PC-9 (cell line): ENCODE measurements at regions not wholly inside any gene's neighbourhood (a gene's known extent, or its start where the extent isn't known, plus 50 kb on each side); places are given as distances from the start of the nearest gene placed in this dataset.

Experiments used
- BruUV-seq: library from RNA; stranded (reverse); fragments of 400-500 nt; replicated peaks from 2 replicates; lab custom pipeline; 2021; lab: Mats Ljungman, UMichigan
- CTCF ChIA-PET: fragments of 300-600 bp; sonication (Branson Sonifier 250); formaldehyde crosslinking; loops from one replicate; lab custom pipeline; 2022; ENCODE audit warnings: antibody characterized with exemption; lab: Charles Lee
- POLR2A ChIA-PET: fragments of 300-600 bp; sonication (Branson Sonifier 250); formaldehyde crosslinking; loops from one replicate; lab custom pipeline; 2022; ENCODE audit warnings: antibody characterized with exemption; ENCODE audit not compliant: unreplicated experiment; lab: Charles Lee
- DNase-seq, 2 experiments: peaks; one replicate each; pipeline versions ENCODE4 v3.0.0 to v3.0.0-alpha.2; 2015 to 2022; ENCODE audit warnings: mixed read lengths in 1 of 2
- H2AFZ ChIP-seq: fragments of 200-600 bp; sonication (generic); 2 replicates; pipeline ENCODE4 v1.8.1; 2017; ENCODE audit warnings: antibody characterized with exemption
- H3F3A ChIP-seq: fragments of 200-600 bp; sonication (generic); 2 replicates; pipeline ENCODE4 v1.8.1; 2017; ENCODE audit warnings: antibody characterized with exemption, mild to moderate bottlenecking, low read depth; ENCODE audit not compliant: insufficient read depth
- H3K27ac ChIP-seq: fragments of 200-600 bp; sonication (generic); 2 replicates; pipeline ENCODE4 v1.6.1; 2016; ENCODE audit warnings: mixed run types
- H3K27me3 ChIP-seq: fragments of 200-600 bp; sonication (generic); 2 replicates; pipeline ENCODE4 v1.6.1; 2016; ENCODE audit warnings: low read depth, mixed run types; ENCODE audit not compliant: insufficient read depth
- H3K36me3 ChIP-seq: fragments of 200-600 bp; sonication (generic); 2 replicates; pipeline ENCODE4 v1.6.1; 2016; ENCODE audit warnings: low read depth, mixed run types
- H3K4me1 ChIP-seq: fragments of 200-600 bp; sonication (generic); replicated peaks from 2 replicates; pipeline ENCODE4 v1.6.1; 2016; ENCODE audit warnings: mixed run types; ENCODE audit not compliant: insufficient read depth
- H3K4me2 ChIP-seq: fragments of 200-600 bp; sonication (generic); 2 replicates; pipeline ENCODE4 v1.6.1; 2017; ENCODE audit warnings: mixed run types
- H3K4me3 ChIP-seq: fragments of 200-600 bp; sonication (generic); 2 replicates; pipeline ENCODE4 v1.6.1; 2016; ENCODE audit warnings: mixed run types
- H3K79me2 ChIP-seq: fragments of 200-600 bp; sonication (generic); 2 replicates; pipeline ENCODE4 v1.6.1; 2017; ENCODE audit warnings: low read depth, mixed run types
- H3K9me2 ChIP-seq: fragments of 200-600 bp; sonication (generic); 2 replicates; pipeline ENCODE4 v1.8.1; 2017; ENCODE audit warnings: mild to moderate bottlenecking; ENCODE audit not compliant: insufficient read depth
- H3K9me3 ChIP-seq: fragments of 200-600 bp; sonication (generic); 2 replicates; pipeline ENCODE4 v1.8.1; 2016; ENCODE audit warnings: low read depth; ENCODE audit not compliant: insufficient read depth
- H4K20me1 ChIP-seq: fragments of 200-600 bp; sonication (generic); 2 replicates; pipeline ENCODE4 v1.8.1; 2017; ENCODE audit not compliant: insufficient read depth
- CTCF ChIP-seq: fragments of 200-600 bp; sonication (generic); conservative IDR thresholded peaks from 2 replicates; pipeline ENCODE4 v1.6.1; 2017; ENCODE audit warnings: mixed run types, antibody characterized with exemption, mild to moderate bottlenecking, moderate library complexity
- EZH2 ChIP-seq: fragments of 200-600 bp; sonication (generic); IDR thresholded peaks from 2 replicates; pipeline ENCODE4 v1.8.0; 2017; ENCODE audit warnings: antibody characterized with exemption, low read depth
- intact Hi-C: fragments of 100-400 bp; cut with micrococcal nuclease; formaldehyde crosslinking; loops from one replicate; pipeline ENCODE4 v1.10.0; 2022; ENCODE audit not compliant: unreplicated experiment

GRCh38 chr1:221334062-221334461, 407.8 kb downstream of the DUSP10 start:
- no peaks in the 10 kb centered on the region for H3K79me2 ChIP-seq
- peaks cover 11% of the 10 kb centered on the region for H3K9me3 ChIP-seq
- H3K9me2 ChIP-seq = peaks cover 1% of the 10 kb centered on the region; the same call in 1 of the 2 replicates
- BruUV-seq = no TSS peak
- peak overlapping the region; percentile 66 for H3K4me2 ChIP-seq
- H3K27me3 ChIP-seq = no peaks in the 10 kb centered on the region
- CTCF ChIA-PET = no interaction called here
- TF ChIP-seq EZH2 (no peak), CTCF (no peak)
- no peaks in the 10 kb centered on the region for H3K36me3 ChIP-seq
- H4K20me1 ChIP-seq = no peaks in the 10 kb centered on the region
- peaks cover 29% of the 10 kb centered on the region for H3K4me1 ChIP-seq
- DNase-seq = no peak
- H2AFZ ChIP-seq = no peak overlapping the region
- H3K27ac ChIP-seq = no peak overlapping the region
- peaks cover 20% of the 10 kb centered on the region for H3F3A ChIP-seq
- POLR2A ChIA-PET = no interaction called here
- H3K4me3 ChIP-seq = no peak overlapping the region
- intact Hi-C loops = loop anchor here (2.0 to 10.0 kb wide), 2 partner anchors 85 to 1121 kb away; no protein-coding TSS in a partner anchor

- H2AFZ ChIP-seq = no peak overlapping the region
- ChIA-PET CTCF (interaction anchor here (0.7 to 1.1 kb wide), 2 partner anchors 30 to 143 kb away, joined by 3 to 4 read pairs; no protein-coding TSS in a partner anchor), POLR2A (interaction anchor here (0.5 to 0.7 kb wide), 7 partner anchors 18 to 1255 kb away, joined by 3 to 12 read pairs (median 4); partner anchors contain the start of gene TAF1A)
- no peaks in the 10 kb centered on the region for H3K36me3 ChIP-seq
- peaks cover 11% of the 10 kb centered on the region for H3K9me3 ChIP-seq
- H3K4me1 ChIP-seq = peaks cover 29% of the 10 kb centered on the region
- peaks cover 2% of the 10 kb centered on the region; the same call in 1 of the 2 replicates for H3K9me2 ChIP-seq
- peak; percentile 82 to 90 for DNase-seq
- no peak for TF ChIP-seq EZH2
- TF ChIP-seq CTCF = no peak
- peak overlapping the region; percentile 66 for H3K4me2 ChIP-seq
- H3K4me3 ChIP-seq = no peak overlapping the region
- intact Hi-C loops = loop anchor here (1.0 to 10.0 kb wide), 8 partner anchors 57 to 1119 kb away; no protein-coding TSS in a partner anchor
- H3K79me2 ChIP-seq = no peaks in the 10 kb centered on the region
- TSS peak; percentile 70 for BruUV-seq
- H3K27ac ChIP-seq = peak overlapping the region; percentile 67
- no peaks in the 10 kb centered on the region for H3K27me3 ChIP-seq
- peaks cover 20% of the 10 kb centered on the region for H3F3A ChIP-seq
- no peaks in the 10 kb centered on the region for H4K20me1 ChIP-seq
Measured at GRCh38 chr1:221335161-221336101, 406.5 kb downstream of the DUSP10 start.

- Histone ChIP-seq H3K9me2 (peaks cover 2% of the 10 kb centered on the region; the same call in 1 of the 2 replicates), H3K9me3 (peaks cover 6% of the 10 kb centered on the region), H3K4me2 (peak overlapping the region; percentile 66), H3K79me2 (no peaks in the 10 kb centered on the region), H2AFZ (no peak overlapping the region), H4K20me1 (no peaks in the 10 kb centered on the region), H3K27ac (peak overlapping the region; percentile 67), H3K27me3 (no peaks in the 10 kb centered on the region), H3K36me3 (no peaks in the 10 kb centered on the region), H3K4me1 (peaks cover 29% of the 10 kb centered on the region), H3K4me3 (no peak overlapping the region), H3F3A (peaks cover 20% of the 10 kb centered on the region)
- intact Hi-C loops = loop anchor here (5.0 to 10.0 kb wide), 3 partner anchors 271 to 1119 kb away; no protein-coding TSS in a partner anchor
- CTCF ChIA-PET = interaction anchor here (1.1 kb wide), 1 partner anchor 31 kb away, joined by 3 read pairs; no protein-coding TSS in a partner anchor
- no peak for DNase-seq
- POLR2A ChIA-PET = no interaction called here
- TSS peak; percentile 95 for BruUV-seq
- TF ChIP-seq CTCF (no peak), EZH2 (no peak)
Measured at GRCh38 chr1:221336126-221336525, 405.8 kb downstream of the DUSP10 start.
